Kidney capillary endothelial cell (primary cell): ENCODE measurements at regions not wholly inside any gene's neighbourhood (a gene's known extent, or its start where the extent isn't known, plus 50 kb on each side); places are given as distances from the start of the nearest gene placed in this dataset.
"Not testable (repeated sequence)": the region's sequence is repeated elsewhere in the genome, so short reads cannot be mapped to it uniquely, and the experiment has no call there.

ENCODE experiments used
- DNase-seq: peaks from one replicate; pipeline ENCODE4 v3.0.0-alpha.2; 2018; ENCODE audit warnings: low spot score

DNA sequence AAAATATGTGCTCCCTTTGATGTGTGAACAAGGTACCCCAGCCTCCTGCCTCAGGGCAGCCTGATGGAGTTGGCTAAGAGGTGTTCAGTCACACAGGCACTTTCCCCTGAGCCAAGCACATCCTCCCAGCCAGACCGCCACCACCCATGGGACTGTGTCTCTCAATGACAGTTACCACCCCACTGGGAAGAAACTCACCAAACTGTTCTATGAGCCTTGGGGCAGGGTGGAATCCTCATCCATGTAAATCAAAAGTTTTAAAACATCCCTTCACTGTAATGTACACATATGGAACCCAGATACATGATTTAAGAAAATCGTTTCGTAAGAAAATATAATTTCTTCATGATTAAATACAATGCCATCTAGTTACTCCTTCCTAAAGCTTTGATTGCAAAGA lies 138.4 kb upstream of the LSM14A start:
- DNase-seq = no peak

- DNase-seq = no peak
These were observed 137.9 kb upstream of the LSM14A start for GRCh38 chr19:34034318-34034846.

GRCh38 chr19:34041925-34042521 lies 130.3 kb upstream of the LSM14A start:
- DNase-seq = peak; percentile 29

DNA sequence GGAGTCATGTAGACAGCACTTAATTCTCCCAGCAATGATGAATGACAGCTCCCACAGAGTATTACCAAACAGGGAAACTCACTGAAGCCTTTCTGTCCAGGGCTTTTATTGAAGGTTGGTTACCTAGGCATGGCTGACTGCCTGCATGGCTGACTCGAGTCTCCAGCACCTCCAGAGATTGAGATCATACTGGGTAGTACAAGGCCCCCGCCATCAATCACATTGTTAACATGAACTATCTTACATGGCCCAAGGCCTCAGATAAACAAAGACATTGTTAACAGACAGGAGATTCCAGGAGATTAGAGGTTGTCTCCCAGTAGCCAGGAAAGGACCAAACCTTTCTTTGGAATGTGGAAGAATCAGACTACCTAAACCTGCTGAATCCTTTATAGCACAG lies 128.3 kb upstream of the LSM14A start:
- DNase-seq = no peak

DNA sequence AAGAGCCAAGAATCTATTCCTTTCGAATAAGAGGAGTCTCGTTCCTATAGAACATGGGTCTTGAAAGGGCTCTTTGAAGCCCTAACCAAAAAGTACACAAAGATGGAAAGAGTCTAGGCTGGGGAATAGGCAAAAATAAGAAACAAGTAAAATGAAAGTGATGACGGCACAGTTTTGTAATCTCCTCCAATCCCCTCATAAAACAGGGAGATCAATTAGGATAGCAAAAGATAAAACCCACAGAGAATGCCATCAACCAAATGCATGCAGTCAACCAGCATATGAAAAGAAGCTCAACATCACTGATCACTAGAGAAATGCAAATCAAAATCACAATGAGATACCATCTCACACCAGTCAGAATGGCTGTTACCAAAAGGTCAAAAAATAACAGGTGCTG lies 122.4 kb upstream of the LSM14A start:
- DNase-seq = no peak

DNA sequence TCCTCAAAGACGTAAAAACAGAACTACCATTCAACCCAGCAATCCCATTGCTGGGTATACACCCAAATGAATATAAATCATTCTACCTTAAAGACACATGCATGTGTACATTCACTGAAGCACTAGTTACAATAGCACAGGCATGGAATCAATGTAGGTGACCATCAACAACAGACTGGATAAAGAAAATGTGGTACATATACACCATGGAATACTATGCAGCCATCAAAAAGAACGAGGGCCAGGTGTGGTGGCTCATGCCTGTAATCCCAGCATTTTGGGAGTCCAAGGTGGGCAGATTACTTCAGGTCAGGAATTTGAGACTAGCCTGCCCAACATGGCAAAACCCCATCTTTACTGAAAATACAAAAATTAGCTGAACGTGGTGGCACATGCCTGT lies 121.9 kb upstream of the LSM14A start:
- DNase-seq = not testable (repeated sequence)

GRCh38 chr19:34051255-34051654 lies 121.0 kb upstream of the LSM14A start:
- no peak for DNase-seq

DNA sequence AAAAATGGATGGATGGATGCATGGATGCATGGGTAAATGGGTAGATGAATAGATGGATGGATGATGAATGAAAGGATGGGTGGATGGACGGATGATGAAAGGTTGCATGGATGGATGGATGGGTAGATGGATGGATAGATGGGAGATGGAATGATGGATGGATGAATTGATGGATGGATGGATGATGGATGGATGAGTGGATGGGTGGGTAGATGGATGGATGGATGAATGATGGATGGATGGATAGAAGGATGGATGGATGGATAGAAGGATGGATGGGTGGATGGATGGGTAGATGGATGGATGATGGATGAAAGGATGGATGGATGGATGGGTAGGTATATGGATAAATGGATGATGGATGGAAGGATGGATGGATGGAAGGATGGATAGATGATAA lies 115.1 kb upstream of the LSM14A start:
- no peak for DNase-seq

DNA sequence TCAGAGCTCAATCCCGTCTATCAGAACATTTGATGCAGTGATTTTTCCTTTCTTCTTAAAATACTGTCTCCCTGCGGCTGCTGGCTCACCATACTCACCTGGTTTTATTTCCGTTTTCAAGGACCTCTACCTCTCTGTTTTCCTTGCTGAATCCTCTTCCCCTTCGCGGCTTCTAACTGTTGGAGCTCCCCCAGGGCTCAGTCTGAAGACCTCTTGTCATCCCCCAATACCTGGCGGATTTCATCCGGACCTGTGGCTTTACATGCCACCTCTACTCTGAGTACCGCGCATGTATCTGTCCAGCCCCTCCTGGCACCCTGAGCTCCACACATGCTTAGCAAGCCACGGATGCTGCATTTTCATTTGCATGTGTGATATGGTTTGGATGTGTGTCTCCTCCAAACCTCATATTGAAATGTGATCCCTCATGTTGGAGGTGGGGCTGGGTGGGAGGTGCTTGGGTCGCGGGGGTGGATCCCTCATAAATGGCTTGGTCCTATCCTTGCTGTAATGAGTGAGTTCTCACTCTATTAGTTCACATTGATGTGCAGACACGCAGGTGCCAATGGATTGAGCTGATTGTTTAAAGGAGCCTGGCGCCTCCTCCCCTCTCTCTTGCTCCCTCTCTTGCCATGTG lies 106.2 kb upstream of the LSM14A start:
- DNase-seq = no peak

DNA sequence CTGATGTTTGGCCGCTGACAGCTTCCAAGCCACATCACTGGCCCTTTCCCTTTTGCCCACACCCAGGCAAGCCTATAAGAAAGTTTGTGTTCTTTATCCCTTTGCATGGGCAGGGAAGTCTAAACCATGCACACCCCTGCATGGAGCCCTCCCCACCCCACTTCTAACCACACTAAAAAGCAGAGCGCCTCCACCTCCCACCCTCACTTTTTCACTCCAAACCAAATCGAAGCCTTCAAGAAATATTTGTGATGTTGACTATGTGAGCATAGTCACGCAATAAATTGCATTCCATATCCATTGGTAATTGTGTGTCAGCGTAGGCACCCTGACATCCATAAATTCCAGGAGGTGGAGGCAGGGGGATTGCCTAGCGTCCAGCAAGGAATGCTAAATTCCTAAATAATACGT lies 104.4 kb upstream of the LSM14A start:
- DNase-seq = no peak

DNA sequence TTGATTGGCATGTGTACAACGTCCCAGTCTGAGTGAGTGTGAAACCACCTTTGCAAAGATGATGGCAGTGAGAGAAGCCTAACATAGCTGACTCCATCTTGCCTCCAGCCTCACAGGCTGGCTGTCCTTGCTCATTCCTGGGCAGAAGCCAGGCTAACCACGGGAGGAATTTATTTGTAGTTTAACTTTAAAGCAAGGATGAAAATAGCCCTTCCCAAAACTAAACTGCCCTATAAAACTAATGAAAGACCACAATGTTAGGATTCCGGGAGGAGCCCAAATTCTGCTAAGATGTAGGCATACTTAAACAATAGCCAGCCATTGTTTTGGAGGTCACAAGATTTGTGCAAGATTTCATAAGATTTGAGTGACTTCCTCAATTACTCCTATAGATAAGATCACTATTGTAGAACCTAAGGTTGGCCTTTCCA lies 96.6 kb upstream of the LSM14A start:
- no peak for DNase-seq

- no peak for DNase-seq
These were observed 89.8 kb upstream of the LSM14A start for GRCh38 chr19:34082289-34083077.

GRCh38 chr19:34084396-34085145 lies 87.7 kb upstream of the LSM14A start:
- DNase-seq = no peak

- DNase-seq = no peak
These were observed 87.0 kb upstream of the LSM14A start for GRCh38 chr19:34085336-34085735.

- no peak for DNase-seq
These were observed 84.0 kb upstream of the LSM14A start for GRCh38 chr19:34088292-34088691.

DNA sequence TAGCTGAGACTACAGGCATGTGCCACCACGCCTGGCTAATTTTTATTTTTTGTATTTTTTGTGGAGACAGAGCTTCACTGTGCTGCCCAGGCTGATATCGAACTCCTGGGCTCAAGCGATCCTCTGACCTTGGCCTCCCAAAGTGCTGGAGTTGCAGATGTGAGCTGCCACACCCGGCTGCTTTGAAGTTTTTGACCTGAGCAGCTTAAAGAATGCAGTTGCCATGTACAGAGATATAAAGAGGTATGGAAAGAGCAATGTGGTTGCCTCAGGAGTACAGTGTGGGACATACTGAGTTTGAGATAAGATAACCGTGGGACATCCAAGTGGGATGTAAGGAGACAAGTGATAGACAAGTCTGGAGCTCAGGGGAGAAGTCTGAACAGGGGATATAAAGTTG lies 82.7 kb upstream of the LSM14A start:
- DNase-seq = no peak

GRCh38 chr19:34094960-34095359 lies 77.3 kb upstream of the LSM14A start:
- no peak for DNase-seq

- not testable (repeated sequence) for DNase-seq
These were observed 76.9 kb upstream of the LSM14A start for GRCh38 chr19:34095411-34095810.

GRCh38 chr19:34096020-34096915 lies 76.0 kb upstream of the LSM14A start:
- peak; percentile 68 for DNase-seq

- DNase-seq = no peak
These were observed 68.2 kb upstream of the LSM14A start for GRCh38 chr19:34104096-34104495.

DNA sequence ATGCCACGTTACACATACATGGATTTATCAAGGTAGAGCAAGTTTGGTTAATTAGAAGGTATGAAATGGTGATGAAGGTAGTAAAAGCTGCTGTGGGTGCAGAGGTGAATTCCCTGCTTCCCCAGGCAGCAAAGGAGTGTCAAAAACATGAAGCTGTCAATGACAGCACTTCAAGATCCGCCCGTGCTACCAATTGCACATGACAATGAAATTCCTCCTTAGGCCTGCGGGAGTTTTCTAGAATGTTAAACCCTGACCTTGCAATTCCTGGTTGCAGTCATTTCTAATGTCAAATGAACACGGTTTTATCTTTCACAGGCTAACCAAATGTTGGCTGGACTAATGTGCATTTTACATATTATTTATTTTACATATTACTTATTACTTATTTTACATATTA lies 67.7 kb upstream of the LSM14A start:
- DNase-seq = no peak
